ENCODE measurements at regions not wholly inside any gene's neighbourhood (a gene's known extent, or its start where the extent isn't known, plus 50 kb on each side); places are given as distances from the start of the nearest gene placed in this dataset.
"Not testable (repeated sequence)": the region's sequence is repeated elsewhere in the genome, so short reads cannot be mapped to it uniquely, and the experiment has no call there.

- no peaks in the 10 kb centered on the region for H3K36me3 ChIP-seq (ENCODE audit: low read depth)
- no peaks in the 10 kb centered on the region for H3K79me2 ChIP-seq (ENCODE audit: low read depth)
- POLR2A ChIA-PET (ENCODE audit: unreplicated experiment), result no interaction called here
- peak; percentile 69 to 92 for DNase-seq
- H3K27ac ChIP-seq, result peak overlapping the region; percentile 53
- H3K4me2 ChIP-seq, result peak overlapping the region; percentile 62
- H3K9me3 ChIP-seq (ENCODE audit: insufficient read depth, low read depth), result no peaks in the 10 kb centered on the region
- TF ChIP-seq, protein P1, sequence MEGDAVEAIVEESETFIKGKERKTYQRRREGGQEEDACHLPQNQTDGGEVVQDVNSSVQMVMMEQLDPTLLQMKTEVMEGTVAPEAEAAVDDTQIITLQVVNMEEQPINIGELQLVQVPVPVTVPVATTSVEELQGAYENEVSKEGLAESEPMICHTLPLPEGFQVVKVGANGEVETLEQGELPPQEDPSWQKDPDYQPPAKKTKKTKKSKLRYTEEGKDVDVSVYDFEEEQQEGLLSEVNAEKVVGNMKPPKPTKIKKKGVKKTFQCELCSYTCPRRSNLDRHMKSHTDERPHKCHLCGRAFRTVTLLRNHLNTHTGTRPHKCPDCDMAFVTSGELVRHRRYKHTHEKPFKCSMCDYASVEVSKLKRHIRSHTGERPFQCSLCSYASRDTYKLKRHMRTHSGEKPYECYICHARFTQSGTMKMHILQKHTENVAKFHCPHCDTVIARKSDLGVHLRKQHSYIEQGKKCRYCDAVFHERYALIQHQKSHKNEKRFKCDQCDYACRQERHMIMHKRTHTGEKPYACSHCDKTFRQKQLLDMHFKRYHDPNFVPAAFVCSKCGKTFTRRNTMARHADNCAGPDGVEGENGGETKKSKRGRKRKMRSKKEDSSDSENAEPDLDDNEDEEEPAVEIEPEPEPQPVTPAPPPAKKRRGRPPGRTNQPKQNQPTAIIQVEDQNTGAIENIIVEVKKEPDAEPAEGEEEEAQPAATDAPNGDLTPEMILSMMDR (conservative IDR thresholded peaks at IDR 0.05), result no peak
- no peak for TF ChIP-seq EZH2 (IDR thresholded peaks at IDR 0.05; ENCODE audit: low read depth)
- H2AFZ ChIP-seq, result no peak overlapping the region
- no peak overlapping the region for H3K4me3 ChIP-seq
- no peaks in the 10 kb centered on the region for H3K27me3 ChIP-seq (ENCODE audit: insufficient read depth, low read depth)
- H3K9me2 ChIP-seq (ENCODE audit: insufficient read depth), result no peaks in the 10 kb centered on the region
- H4K20me1 ChIP-seq (ENCODE audit: insufficient read depth), result no peaks in the 10 kb centered on the region
- no TSS peak for BruUV-seq (replicated peaks)
- CTCF ChIA-PET, result no interaction called here
- no peaks in the 10 kb centered on the region for H3F3A ChIP-seq (ENCODE audit: insufficient read depth, low read depth)
- intact Hi-C loops (cut with micrococcal nuclease; ENCODE audit: unreplicated experiment), result loop anchor here (2.0 kb wide), 2 partner anchors 32 to 68 kb away; partner anchors contain the start of gene RBPJ
- H3K4me1 ChIP-seq (replicated peaks; ENCODE audit: insufficient read depth), result peaks cover 13% of the 10 kb centered on the region
These were observed 68.3 kb upstream of the RBPJ start for GRCh38 chr4:26252349-26253025.

DNA sequence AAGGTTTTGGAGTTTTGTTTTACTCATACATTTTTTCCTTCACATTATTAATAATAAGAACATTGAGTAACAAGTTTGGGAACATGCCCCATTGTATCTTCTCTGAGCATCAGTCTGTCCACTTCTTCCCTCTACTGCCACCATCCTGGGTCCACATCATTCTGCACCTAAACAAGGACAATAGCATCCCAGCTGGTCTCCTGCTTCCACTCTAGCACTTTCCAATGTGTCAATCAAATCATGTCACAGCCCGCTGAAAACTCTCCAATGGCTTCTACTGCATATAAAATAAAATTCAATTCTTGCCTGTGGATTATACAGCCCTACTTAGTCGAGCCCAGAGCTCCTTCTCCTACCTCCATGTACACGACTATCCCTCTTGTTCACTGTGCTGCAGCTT lies 66.8 kb upstream of the RBPJ start:
- H3K36me3 ChIP-seq (ENCODE audit: low read depth), result no peaks in the 10 kb centered on the region
- no peaks in the 10 kb centered on the region for H3K79me2 ChIP-seq (ENCODE audit: low read depth)
- H4K20me1 ChIP-seq (ENCODE audit: insufficient read depth), result no peaks in the 10 kb centered on the region
- ChIA-PET CTCF (interaction anchor here (0.6 to 0.7 kb wide), 2 partner anchors 95 to 188 kb away, joined by 3 to 4 read pairs; no protein-coding TSS in a partner anchor), POLR2A (ENCODE audit: unreplicated experiment) (no interaction called here)
- TF ChIP-seq, protein P1 (conservative IDR thresholded peaks at IDR 0.05), result no peak
- TF ChIP-seq EZH2 (IDR thresholded peaks at IDR 0.05; ENCODE audit: low read depth), result no peak
- DNase-seq, result no peak
- no peak overlapping the region for H3K4me2 ChIP-seq
- no peaks in the 10 kb centered on the region for H3K27me3 ChIP-seq (ENCODE audit: insufficient read depth, low read depth)
- H3K9me2 ChIP-seq (ENCODE audit: insufficient read depth), result no peaks in the 10 kb centered on the region
- no peaks in the 10 kb centered on the region for H3K9me3 ChIP-seq (ENCODE audit: insufficient read depth, low read depth)
- no peak overlapping the region for H3K4me3 ChIP-seq
- no peak overlapping the region for H3K27ac ChIP-seq
- H3K4me1 ChIP-seq (replicated peaks; ENCODE audit: insufficient read depth), result peaks cover 13% of the 10 kb centered on the region
- intact Hi-C loops (cut with micrococcal nuclease; ENCODE audit: unreplicated experiment), result loop anchor here (2.0 kb wide), 2 partner anchors 33 to 67 kb away; partner anchors contain the start of gene RBPJ
- H2AFZ ChIP-seq, result no peak overlapping the region
- BruUV-seq (replicated peaks), result no TSS peak
- no peaks in the 10 kb centered on the region for H3F3A ChIP-seq (ENCODE audit: insufficient read depth, low read depth)

DNA sequence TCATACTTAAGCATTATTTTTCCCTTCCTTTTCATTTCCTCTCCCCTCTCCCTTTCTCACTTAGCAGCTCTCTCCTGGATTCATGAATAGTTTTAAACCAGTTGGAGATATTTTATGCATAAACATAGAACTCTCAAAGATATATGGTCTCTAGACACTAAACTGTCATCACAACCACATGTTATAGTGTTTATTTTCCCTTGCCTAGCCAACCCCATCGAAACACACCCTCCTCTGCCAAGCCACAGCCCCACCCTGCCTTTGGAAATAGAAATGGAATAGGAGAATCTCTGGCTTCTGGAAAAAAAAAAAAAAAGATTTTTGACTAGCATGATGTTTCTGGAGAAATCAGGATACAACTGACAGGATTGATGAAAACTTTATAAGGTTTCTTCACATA lies 64.8 kb upstream of the RBPJ start:
- Histone ChIP-seq H3K4me2 (no peak overlapping the region), H3K9me3 (ENCODE audit: insufficient read depth, low read depth) (no peaks in the 10 kb centered on the region), H3K4me1 (replicated peaks; ENCODE audit: insufficient read depth) (peaks cover 13% of the 10 kb centered on the region), H3K27ac (no peak overlapping the region), H3K9me2 (ENCODE audit: insufficient read depth) (no peaks in the 10 kb centered on the region), H3K36me3 (ENCODE audit: low read depth) (no peaks in the 10 kb centered on the region), H3F3A (ENCODE audit: insufficient read depth, low read depth) (no peaks in the 10 kb centered on the region), H3K4me3 (no peak overlapping the region), H4K20me1 (ENCODE audit: insufficient read depth) (no peaks in the 10 kb centered on the region), H3K27me3 (ENCODE audit: insufficient read depth, low read depth) (no peaks in the 10 kb centered on the region), H2AFZ (no peak overlapping the region), H3K79me2 (ENCODE audit: low read depth) (no peaks in the 10 kb centered on the region)
- DNase-seq, result no peak
- BruUV-seq (replicated peaks), result no TSS peak
- POLR2A ChIA-PET (ENCODE audit: unreplicated experiment), result no interaction called here
- TF ChIP-seq, protein P1 (conservative IDR thresholded peaks at IDR 0.05), result no peak
- TF ChIP-seq EZH2 (IDR thresholded peaks at IDR 0.05; ENCODE audit: low read depth), result no peak
- intact Hi-C loops (cut with micrococcal nuclease; ENCODE audit: unreplicated experiment), result no loop called here
- CTCF ChIA-PET, result no interaction called here

DNA sequence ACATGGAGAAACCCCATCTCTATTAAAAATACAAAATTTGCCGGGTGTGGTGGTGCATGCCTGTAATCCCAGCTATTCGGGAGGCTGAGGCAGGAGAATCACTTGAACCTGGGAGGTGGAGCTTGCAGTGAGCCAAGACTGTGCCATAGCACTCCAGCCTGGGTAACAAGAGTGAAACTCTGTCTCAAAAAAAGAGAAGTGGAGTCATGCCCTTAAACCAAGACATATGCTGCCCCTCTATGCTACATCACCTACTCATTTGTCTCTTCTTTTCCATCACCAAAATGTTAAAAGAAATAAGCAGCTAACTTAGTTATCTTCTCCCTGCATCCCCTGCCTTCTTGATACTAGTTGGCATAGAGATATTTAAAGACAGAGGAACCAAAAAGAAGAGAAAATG lies 63.4 kb upstream of the RBPJ start:
- H3K36me3 ChIP-seq (ENCODE audit: low read depth); H3K9me2 ChIP-seq (ENCODE audit: insufficient read depth); H2AFZ ChIP-seq; H3K27ac ChIP-seq; BruUV-seq (replicated peaks); CTCF ChIA-PET; H3K4me1 ChIP-seq (replicated peaks; ENCODE audit: insufficient read depth); DNase-seq; H3K79me2 ChIP-seq (ENCODE audit: low read depth); H3K4me2 ChIP-seq; H3F3A ChIP-seq (ENCODE audit: insufficient read depth, low read depth); H4K20me1 ChIP-seq (ENCODE audit: insufficient read depth); POLR2A ChIA-PET (ENCODE audit: unreplicated experiment); intact Hi-C loops (cut with micrococcal nuclease; ENCODE audit: unreplicated experiment); H3K9me3 ChIP-seq (ENCODE audit: insufficient read depth, low read depth); H3K27me3 ChIP-seq (ENCODE audit: insufficient read depth, low read depth); H3K4me3 ChIP-seq: not testable (repeated sequence)

Data from PC-9 (cell line).